HG03139 (cell line): ENCODE measurements at regions not wholly inside any gene's neighbourhood (a gene's known extent, or its start where the extent isn't known, plus 50 kb on each side); places are given as distances from the start of the nearest gene placed in this dataset.

Experiments
- ATAC-seq: cut with Tn5 transposase; IDR thresholded peaks from one replicate; pipeline ENCODE4 v1.9.1; 2021; ENCODE audit not compliant: unreplicated experiment

- ATAC-seq, result no peak
These were observed 336.4 kb downstream of the FOXG1 start for GRCh38 chr14:29102996-29103395.

GRCh38 chr14:29108908-29109307 is 342.3 kb downstream of the FOXG1 start:
- no peak for ATAC-seq

DNA sequence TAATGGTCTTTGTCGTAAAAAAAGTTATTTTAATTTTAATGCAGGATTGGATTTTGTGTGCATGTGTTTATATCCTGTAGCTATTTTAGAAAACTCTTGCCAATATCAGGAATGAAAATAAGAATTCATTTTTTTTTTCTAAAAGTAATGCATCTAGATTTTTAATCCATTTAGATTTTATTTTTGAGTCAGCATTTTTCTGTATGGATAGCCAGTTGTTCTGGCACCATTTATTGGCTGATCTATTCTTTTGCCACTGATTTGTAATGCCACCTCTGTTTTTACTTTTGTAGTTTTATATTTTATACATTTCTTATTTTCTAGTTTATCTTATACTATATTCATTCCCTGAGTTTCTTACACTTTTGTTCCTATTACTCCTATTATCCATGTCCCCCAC is 343.0 kb downstream of the FOXG1 start:
- ATAC-seq, result no peak

- ATAC-seq, result no peak
These were observed 345.0 kb downstream of the FOXG1 start for GRCh38 chr14:29111554-29111953.

- ATAC-seq, result no peak
These were observed 356.4 kb downstream of the FOXG1 start for GRCh38 chr14:29123017-29123416.

DNA sequence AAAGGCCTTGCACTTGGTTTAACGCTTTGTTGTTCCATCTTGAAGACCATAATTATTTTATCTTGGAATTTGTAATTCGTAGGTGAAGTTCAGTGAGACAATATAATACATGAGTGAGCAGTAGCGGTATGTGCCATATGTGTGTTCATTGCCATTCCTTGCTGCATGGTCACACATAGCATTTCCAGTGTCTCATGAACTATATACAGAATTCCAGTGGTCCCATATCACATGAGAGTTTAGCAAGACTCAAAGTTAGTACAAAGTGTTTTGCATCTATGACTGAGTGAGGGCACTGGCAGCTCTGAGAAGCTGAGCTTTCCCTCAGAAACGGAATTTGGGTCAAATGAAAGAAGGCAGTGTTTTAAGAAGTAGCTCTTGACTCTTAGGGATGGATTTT is 359.8 kb downstream of the FOXG1 start:
- no peak for ATAC-seq

GRCh38 chr14:29126865-29127264 is 360.3 kb downstream of the FOXG1 start:
- ATAC-seq, result no peak

DNA sequence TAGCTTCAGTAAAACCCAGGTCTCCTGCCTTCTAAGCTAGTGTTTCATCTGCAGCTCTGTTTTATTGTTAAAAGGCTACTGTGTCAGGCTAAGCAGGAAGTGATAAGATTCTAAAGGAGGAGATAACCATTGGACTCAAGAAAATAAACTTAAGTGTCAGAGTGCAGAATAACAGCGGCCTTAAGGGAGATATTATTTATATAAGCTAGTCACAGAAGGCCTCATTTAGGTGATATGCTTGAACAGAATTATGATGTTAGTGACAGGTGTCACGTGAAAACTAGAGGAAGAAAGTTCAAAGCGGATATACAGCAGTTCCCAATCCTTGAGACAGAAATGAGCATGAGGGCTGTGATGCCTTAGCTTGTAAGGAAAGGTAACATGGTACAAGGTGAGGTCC is 373.4 kb downstream of the FOXG1 start:
- no peak for ATAC-seq

GRCh38 chr14:29144621-29145020 is 378.0 kb downstream of the FOXG1 start:
- ATAC-seq, result no peak

GRCh38 chr14:29148221-29148620 is 381.6 kb downstream of the FOXG1 start:
- ATAC-seq, result no peak

DNA sequence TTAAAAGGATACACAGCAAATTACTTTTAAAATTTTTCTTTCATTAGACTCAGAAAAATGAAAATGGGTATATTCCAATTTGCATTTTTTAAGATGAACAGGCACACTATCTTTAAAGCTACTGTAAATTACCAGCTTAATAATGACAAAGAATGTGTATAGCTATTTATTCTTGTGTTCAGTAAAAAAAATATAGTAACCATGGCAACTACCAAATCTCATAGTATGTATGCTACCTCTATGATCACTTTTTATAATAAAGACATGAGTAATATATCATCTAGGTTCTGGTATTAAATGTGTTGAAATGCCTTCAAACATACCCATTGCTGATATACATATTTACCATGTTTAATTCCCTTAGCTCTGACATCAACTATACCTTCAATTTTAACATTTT is 383.2 kb downstream of the FOXG1 start:
- ATAC-seq, result no peak

DNA sequence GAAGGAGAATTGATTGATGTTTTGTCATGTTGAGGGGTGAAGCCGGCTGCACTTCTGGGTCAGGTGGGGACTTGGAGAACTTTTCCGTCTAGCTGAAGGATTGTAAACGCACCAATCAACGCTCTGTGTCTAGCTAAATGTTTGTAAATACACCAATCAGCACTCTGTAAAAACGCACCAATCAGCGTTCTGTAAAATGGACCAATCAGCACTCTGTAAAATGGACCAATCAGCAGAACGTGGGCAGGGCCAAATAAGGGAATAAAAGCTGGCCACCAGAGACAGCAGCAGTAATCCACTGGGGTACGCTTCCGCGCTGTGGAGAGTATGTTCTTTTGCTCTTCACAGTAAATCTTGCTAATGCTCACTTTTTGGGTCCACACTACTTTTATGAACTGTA is 384.1 kb downstream of the FOXG1 start:
- no peak for ATAC-seq

DNA sequence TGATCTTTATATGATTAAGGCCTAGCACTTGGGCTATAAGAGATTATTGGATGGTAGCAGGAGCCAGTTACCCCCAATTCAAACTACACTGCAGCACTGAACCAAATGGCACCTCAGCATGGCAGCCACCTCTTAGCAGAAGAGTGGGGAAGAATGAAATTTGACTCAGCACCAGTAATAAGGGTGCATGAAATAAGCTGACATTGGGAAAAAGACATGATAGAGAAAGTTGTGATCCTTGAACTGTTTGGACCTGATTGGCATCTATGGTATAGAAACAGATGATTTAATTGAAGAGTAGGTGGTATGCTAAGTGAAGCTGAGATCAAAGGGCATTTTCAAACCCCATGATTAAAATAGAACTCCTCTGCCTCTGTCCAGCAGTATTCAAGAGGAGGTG is 389.5 kb downstream of the FOXG1 start:
- ATAC-seq, result no peak

GRCh38 chr14:29161593-29161992 is 395.0 kb downstream of the FOXG1 start:
- no peak for ATAC-seq

DNA sequence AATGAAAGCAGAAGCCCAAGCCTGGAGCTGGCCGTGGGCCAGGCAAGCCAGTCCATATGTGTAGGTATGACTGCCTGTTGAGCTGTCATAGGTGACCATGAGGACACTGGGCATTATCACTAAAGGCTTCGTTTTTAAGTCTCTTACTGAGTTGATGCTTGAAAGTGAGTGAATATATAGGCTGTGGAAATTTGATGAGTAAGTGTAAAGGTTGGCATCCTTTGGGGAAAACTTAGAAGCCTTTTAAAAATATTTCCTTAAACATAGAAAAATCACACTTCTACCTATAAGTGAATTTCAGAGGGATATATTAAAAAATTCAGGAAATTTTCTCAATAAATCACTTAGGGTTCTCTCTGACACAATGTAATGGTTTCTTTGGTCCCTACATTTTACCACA is 396.5 kb downstream of the FOXG1 start:
- ATAC-seq, result no peak

DNA sequence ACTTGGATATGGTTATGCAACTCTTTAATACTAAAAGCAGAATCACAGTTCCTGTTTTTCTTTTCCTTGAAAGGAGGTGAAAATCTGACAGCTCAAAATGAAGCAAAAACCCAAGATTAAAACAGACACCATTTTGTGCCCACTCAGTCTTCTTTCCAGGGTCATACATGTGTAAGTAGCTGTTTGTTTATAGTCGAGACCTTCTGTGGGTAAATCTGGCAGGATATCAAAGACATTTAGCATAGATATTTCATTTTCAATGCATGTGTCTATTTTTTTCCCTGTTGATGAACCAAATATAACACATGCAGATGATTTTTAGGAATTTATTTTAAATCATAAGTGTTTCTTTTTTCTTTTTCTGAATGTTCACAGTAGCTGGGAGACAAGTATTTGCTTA is 398.8 kb downstream of the FOXG1 start:
- no peak for ATAC-seq

- no peak for ATAC-seq
These were observed 399.9 kb downstream of the FOXG1 start for GRCh38 chr14:29166507-29166906.

DNA sequence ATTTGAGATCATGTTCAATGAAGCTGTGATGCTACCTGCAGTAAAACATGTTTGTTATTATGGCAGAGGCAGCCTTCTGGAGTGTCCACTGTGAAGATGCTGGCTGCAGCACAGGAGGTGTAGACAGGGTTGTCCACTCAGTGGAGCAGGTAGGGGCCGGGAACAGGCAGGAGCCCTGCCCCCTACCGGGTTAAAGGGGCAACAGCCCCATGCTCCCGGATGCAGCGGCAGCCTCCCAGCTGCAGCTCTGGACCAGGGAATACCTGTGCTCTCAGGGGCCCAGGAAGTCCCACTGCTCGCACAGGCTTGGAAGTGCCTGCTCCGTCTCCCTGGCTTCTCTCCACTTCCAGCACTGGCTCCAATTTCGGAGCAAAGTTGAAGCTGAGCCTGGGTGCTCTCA is 401.6 kb downstream of the FOXG1 start:
- ATAC-seq, result no peak

- no peak for ATAC-seq
These were observed 402.8 kb downstream of the FOXG1 start for GRCh38 chr14:29169408-29169807.

- no peak for ATAC-seq
These were observed 409.1 kb downstream of the FOXG1 start for GRCh38 chr14:29175706-29176105.

DNA sequence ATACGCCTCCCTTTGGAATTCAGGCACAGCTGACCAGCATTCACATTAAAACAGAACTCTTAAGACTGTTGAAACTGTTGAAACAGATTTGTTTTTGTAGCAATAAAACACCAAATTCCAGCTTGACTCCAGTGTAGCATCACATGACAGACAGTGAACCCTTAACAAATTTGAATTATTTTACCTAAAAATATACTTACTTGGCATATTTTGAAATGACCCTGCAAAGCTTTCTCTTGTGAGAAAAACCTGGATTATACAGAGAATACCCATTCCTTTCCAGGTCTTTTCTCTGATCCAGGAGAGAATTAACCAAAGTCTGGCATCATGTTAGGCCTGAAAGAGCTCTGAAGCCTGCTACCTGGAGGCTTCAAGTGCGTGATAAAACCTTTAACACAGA is 410.3 kb downstream of the FOXG1 start:
- ATAC-seq, result no peak

- ATAC-seq, result no peak
These were observed 412.4 kb downstream of the FOXG1 start for GRCh38 chr14:29178971-29179370.

GRCh38 chr14:29191092-29191491 is 424.5 kb downstream of the FOXG1 start:
- no peak for ATAC-seq

- no peak for ATAC-seq
These were observed 431.0 kb downstream of the FOXG1 start for GRCh38 chr14:29197557-29197956.
